ENCODE measurements at regions not wholly inside any gene's neighbourhood (a gene's known extent, or its start where the extent isn't known, plus 50 kb on each side); places are given as distances from the start of the nearest gene placed in this dataset.
"Not testable (repeated sequence)": the region's sequence is repeated elsewhere in the genome, so short reads cannot be mapped to it uniquely, and the experiment has no call there.

- no peak for DNase-seq (ENCODE audit: low read depth)
These were observed 1205.2 kb downstream of the SUCLG1 start for GRCh38 chr2:83253848-83254247.

- DNase-seq (ENCODE audit: low read depth) = no peak
These were observed 1207.7 kb downstream of the SUCLG1 start for GRCh38 chr2:83251321-83251872.

GRCh38 chr2:83245806-83246537, 1213.1 kb downstream of the SUCLG1 start:
- DNase-seq (ENCODE audit: low read depth) = not testable (repeated sequence)

GRCh38 chr2:83240611-83241010, 1218.5 kb downstream of the SUCLG1 start:
- DNase-seq (ENCODE audit: low read depth) = no peak

GRCh38 chr2:83238111-83238510, 1221.0 kb downstream of the SUCLG1 start:
- no peak for DNase-seq (ENCODE audit: low read depth)

GRCh38 chr2:83234246-83234645, 1224.8 kb downstream of the SUCLG1 start:
- no peak for DNase-seq (ENCODE audit: low read depth)

- DNase-seq (ENCODE audit: low read depth) = no peak
These were observed 1225.3 kb downstream of the SUCLG1 start for GRCh38 chr2:83233781-83234180.

GRCh38 chr2:83233326-83233725, 1225.8 kb downstream of the SUCLG1 start:
- DNase-seq (ENCODE audit: low read depth) = no peak

GRCh38 chr2:83229443-83229842, 1229.6 kb downstream of the SUCLG1 start:
- DNase-seq (ENCODE audit: low read depth) = no peak

GRCh38 chr2:83224591-83225200, 1234.4 kb downstream of the SUCLG1 start:
- DNase-seq (ENCODE audit: low read depth) = no peak

GRCh38 chr2:83221258-83221657, 1237.8 kb downstream of the SUCLG1 start:
- no peak for DNase-seq (ENCODE audit: low read depth)

GRCh38 chr2:83217854-83218253, 1241.2 kb downstream of the SUCLG1 start:
- DNase-seq (ENCODE audit: low read depth) = no peak

- no peak for DNase-seq (ENCODE audit: low read depth)
These were observed 1262.9 kb downstream of the SUCLG1 start for GRCh38 chr2:83196225-83196624.

- no peak for DNase-seq (ENCODE audit: low read depth)
These were observed 1267.8 kb downstream of the SUCLG1 start for GRCh38 chr2:83191316-83191715.

GRCh38 chr2:83186105-83186760, 1272.8 kb downstream of the SUCLG1 start:
- no peak for DNase-seq (ENCODE audit: low read depth)

- not testable (repeated sequence) for DNase-seq (ENCODE audit: low read depth)
These were observed 1278.1 kb downstream of the SUCLG1 start for GRCh38 chr2:83180862-83181530.

- DNase-seq (ENCODE audit: low read depth) = no peak
These were observed 1282.5 kb downstream of the SUCLG1 start for GRCh38 chr2:83176539-83176938.

GRCh38 chr2:83172841-83173240, 1286.2 kb downstream of the SUCLG1 start:
- DNase-seq (ENCODE audit: low read depth) = no peak

- no peak for DNase-seq (ENCODE audit: low read depth)
These were observed 1290.7 kb downstream of the SUCLG1 start for GRCh38 chr2:83168377-83168776.

- DNase-seq (ENCODE audit: low read depth) = no peak
These were observed 1296.7 kb downstream of the SUCLG1 start for GRCh38 chr2:83162421-83162820.

GRCh38 chr2:83160571-83160970, 1298.5 kb downstream of the SUCLG1 start:
- no peak for DNase-seq (ENCODE audit: low read depth)

GRCh38 chr2:83155826-83156225, 1303.3 kb downstream of the SUCLG1 start:
- DNase-seq (ENCODE audit: low read depth) = no peak
